Forelimb muscle (tissue), 1 donor: ENCODE measurements at regions not wholly inside any gene's neighbourhood (a gene's known extent, or its start where the extent isn't known, plus 50 kb on each side); places are given as distances from the start of the nearest gene placed in this dataset.
"Not testable (repeated sequence)": the region's sequence is repeated elsewhere in the genome, so short reads cannot be mapped to it uniquely, and the experiment has no call there.

Experiments
- DNase-seq: peaks from one replicate; pipeline ENCODE4 v3.0.0-alpha.2; 2013; ENCODE audit warnings: low read depth

DNA sequence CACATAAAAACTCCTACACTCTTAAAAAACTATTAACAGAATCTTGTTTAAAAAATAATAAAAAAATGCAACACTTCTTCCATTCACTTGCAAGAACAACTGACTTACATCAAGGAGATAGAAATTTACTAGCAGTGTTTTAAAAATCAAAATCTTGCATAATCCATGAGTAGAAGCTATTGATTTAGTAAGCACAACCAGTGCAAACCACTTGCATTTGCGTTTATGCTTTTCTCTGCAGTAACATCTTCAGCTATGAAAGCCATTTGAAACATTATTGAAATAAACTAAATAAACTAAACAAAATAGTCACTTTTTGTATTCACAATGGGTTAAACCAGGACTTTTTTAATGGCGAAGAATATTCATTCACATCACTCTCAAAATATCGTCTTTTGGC is 389.2 kb upstream of the EMCN start:
- no peak for DNase-seq

DNA sequence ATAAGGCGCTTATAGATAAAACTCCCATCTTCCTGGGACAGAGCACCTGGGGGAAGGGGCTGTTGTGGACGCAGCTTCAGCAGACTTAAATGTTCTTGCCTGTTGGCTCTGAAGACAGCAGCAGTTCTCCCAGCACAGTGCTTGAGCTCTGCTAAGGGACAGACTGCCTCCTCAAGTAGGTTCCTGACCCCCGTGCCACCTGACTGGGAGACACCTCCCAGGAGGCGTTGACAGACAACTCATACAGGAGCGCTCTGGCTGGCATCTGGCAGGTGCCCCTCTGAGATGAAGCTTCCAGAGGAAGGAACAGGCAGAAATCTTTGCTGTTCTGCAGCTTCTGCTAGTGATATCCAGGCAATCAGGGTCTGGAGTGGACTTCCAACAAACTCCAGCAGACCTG is 383.1 kb upstream of the EMCN start:
- not testable (repeated sequence) for DNase-seq

DNA sequence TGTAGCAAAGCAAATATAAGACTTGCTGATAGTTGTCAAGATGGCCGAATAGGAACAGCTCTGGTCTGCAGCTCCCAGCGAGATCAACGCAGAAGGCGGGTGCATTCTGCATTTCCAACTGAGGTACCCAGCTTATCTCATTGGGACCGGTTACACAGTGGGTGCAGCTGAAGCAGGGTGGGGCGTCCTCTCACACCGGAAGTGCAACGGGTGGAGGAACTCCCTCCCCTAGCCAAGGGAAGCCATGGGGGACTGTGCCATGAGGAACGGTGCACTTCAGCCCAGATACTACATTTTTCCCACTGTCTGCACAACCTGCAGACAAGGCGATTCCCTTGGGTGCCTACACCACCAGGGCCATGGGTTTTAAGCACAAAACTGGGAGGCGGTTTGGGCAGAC is 382.3 kb upstream of the EMCN start:
- no peak for DNase-seq

DNA sequence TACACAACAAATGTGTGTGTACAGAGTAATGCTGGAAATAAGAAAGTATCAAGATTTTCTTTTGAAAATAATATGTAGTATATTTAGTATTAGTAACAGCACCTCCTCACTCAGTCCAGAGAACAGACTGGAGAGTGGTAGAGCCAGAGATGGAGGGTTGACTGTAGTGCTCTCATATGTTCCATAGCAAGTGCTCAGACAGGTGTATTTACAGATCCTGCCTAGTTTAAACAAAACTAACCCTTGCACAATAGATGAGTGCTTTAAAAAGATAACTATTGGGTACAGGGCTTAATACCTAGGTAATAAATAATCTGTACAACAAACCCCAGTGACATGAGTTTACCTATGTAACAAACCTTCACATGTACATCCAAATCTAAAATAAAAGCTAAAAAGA is 381.0 kb upstream of the EMCN start:
- DNase-seq: no peak

DNA sequence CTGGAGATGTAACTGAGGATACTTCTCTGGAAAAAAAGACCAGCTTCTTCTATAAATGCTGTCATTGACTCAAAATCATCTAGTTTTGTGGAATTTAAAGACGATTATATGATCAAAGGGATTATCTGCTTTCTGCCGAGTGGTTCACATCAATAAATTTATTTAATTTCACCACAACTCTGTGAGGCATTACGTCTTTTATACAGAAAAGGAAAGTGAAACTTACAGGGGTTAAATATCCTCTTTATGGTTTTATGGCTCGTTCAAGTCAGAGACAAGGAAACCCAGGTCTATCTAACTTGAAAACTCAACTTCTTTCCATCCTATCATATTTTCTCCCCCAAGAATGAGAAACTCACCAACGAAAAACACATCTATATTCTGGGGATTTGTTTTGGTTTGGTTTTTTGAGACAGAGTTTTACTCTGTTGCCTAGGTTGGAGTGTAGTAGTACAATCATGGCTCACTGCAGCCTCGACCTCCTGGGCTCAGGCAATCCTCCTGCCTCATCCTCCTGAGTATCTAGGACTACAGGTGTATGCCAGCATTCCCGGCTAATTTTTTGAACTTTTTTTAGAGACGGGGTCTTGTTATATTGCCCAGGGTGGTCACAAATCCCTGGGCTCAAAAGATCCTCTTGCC is 377.9 kb upstream of the EMCN start:
- DNase-seq: no peak

DNA sequence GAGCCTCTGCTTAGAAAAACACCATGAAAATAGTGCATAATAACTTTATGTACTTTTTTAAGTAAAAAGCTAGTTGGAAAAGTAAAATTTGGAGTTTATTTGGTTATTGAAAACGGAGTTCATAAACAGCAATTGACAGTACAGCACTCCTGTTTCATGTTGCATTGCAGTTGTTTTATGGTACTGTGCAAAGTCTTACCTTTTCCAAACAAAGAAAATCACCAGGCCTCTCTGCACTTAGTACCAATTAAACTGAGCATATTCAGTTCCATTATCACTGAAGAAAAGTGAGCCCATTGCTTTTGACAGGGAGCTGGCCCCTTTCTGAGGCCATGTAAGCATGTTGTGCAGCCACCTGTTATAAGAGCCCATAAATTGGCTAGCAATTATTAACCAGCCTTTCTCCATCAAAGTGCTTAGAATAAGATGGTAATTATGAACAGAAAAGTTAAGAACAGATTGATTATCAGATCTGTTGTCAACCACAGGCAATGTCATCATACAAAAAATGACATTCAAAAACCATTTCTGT is 376.6 kb upstream of the EMCN start:
- no peak for DNase-seq

DNA sequence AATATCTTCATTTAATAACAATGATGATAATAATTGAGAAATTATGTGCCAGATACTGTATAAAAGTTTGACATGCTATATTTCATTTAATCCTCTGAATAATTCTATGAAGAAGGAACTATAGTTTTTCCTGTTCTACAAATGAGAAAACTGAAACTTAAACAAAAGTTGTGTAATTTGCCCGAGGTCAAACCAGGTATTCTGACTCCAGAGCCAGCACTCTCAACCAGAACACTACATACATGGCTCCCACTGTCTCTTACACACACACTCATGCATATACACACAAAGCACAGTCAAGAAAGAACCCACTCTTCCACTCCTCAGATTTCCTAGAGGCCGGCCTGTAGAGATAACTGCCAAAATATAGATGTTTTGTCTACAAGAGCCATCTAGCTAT is 374.0 kb upstream of the EMCN start:
- DNase-seq: no peak

DNA sequence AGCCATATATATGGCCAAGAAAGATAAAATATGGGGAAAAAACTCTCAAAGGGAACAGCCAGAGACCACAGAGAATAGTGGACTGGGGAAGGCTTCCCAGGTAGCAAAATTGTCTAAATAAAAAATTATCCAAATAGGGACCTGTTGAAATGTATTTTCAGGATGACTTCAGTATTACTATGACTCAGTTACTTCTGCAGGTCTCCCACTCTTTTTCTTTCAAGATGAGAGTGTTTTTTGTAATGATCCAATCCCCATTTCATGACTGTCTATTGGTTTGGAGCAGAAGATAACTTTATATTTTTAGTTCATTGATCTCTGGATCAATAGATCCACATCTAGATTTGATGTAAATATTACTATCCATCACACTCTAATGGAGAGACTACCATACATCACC is 372.1 kb upstream of the EMCN start:
- no peak for DNase-seq

DNA sequence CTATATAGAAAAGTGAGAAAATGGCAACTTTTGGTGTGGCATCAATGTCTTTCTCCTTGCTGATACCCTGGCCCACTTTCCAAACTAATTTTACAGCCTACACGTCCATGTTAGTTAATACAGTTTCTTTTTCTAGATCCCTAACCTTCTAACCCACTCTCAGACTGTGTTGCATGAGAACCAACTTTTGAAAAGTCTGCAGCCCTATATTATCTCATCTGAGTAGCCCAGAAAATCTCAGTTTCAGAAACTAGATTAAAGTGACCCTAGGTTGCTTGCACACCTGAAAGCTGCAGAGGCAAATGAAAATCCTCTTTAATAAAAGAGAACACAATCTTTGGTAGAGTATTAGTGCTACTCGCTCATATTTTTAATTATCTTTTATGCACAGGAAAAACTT is 371.6 kb upstream of the EMCN start:
- DNase-seq: no peak

DNA sequence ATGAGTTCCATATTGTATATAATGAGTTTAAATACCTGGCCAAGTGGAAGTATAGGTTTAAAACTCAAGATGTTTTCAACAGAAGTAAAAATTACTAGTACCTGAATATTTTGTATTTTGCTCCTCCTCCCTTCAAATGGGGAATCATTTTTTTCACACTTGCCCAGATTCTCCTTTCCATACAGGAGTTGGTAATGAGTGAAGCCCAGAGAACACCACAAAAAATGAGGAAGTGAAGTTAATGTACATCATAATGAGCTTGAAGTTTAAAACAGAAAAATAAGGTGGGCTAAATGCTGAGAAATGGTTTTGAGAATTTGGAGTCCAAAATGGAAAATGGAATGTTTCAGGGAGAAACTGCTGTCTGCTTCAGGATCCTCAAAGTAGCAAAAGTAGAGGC is 364.8 kb upstream of the EMCN start:
- no peak for DNase-seq

DNA sequence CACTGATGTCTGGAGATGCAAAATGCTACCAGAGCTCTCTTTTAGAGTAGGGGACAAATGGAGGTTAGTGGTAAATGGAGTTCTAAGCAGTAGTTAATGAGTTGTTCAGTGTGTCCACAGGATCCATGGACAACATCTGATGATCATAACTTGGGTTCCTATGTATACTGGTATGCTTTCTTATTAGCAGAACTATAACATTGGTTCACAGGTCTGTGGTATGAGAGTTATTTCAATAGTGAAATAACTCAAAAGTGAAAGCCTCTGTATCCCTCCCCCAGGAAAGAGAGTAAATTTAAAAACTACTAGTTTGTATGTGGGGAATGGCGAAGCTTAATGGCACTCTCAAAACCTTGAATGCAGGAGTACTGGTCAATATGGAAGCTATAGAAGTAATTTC is 363.5 kb upstream of the EMCN start:
- no peak for DNase-seq

DNA sequence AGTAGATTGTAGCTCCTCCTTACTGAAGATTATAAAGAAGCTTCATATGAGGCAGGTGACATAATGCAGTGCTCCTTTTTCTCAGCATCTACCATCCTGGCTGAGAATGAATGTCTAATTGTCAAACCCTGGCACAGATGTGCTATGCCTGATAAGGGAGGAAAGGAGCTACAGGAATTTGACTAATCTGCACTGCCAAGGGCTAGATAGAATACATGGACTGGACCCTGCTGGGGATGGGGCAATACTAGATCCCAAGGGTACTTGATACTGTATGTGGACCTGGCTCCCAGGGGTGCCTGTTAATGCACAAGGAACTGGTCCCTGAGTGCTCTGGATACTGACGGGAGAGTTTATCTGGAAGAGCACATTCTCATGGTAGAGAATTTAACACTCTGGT is 362.2 kb upstream of the EMCN start:
- no peak for DNase-seq

DNA sequence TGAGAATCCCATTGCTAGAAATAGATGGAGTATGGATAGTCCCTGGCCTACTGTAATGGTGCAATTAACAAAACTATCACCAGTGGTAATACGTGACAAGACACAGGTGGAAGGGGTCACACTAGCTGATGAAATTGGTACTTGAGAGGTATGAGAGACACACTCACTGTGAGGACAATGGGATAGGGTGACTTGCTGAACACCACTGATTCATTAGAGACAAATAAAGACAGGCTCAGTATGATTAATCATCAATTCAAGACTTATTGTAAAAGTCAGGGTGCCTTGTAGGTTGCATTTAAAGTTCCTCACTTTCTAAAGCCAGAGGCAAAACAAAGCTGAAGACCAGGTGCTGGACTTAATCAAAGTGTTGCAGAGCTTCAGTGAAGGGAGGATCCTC is 361.6 kb upstream of the EMCN start:
- no peak for DNase-seq

DNA sequence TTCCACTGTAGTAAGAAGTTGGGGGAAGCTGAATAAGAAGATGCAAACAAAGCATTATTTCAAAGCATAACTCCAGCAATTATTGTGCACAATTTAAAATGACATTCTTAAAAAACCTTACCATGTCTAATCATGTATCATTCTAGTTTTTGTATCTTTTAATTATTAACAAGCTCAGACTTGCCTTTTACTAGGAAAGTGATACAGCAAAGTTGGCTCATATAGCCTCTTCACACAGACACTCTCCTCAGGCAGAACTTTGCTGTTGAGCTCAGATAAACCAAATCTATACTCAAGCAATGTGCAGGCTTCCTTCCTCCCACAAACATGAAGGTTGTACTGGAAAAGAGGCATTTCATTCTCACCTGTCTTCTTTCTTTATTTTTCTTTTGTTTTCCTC is 358.7 kb upstream of the EMCN start:
- DNase-seq: no peak

DNA sequence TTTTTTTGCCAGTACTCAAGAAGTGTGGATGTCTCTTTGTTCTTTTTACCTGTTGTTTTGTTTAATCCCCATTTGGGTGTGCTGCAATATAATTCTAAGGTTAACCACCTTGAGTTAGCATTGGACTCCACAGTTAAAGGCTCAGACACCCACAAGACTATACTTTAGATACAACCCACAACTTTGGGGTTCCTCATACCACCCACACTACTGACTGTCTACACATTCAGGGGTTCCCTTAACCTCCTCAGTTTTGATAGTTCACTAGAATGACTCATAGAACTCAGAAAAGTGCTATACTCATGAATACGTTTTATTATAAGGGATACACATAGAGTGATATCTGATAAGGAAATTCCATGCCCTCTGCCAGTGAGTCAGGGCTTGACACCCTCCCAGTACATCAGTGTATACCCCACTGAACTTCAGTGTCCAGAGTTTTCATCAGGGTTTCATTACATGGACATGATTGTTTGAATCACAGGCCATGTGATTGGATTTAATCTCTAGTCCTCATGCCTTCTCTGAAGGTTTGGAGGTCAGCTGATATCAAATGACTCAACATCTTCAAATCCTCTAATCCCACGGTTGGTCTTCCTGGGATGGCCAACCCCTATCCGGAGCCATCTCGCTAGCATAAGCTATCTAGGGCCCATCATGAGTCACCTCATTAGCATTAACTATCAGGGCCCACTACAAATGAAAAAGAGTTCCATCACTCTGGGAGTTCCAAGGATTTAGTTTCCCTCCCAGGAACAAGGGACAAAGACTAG is 357.7 kb upstream of the EMCN start:
- DNase-seq: no peak

DNA sequence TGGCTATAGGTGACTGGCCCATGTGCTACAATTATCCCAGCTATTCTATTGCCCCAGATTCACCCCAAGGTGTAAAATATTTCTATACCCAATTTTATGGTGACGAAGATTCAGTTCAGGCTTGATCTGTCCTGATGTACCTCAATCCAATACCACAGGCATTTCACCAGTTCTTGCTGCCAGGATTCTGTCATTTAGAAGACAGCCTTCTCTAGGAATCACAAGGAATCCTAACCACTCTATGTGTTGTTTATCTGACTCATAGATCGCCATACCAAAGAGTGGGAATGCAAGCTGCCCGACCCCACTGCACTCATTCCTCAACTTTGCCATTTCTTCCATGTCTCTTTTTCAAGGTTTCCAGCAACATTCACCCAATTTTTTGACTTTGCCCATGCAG is 355.0 kb upstream of the EMCN start:
- no peak for DNase-seq

DNA sequence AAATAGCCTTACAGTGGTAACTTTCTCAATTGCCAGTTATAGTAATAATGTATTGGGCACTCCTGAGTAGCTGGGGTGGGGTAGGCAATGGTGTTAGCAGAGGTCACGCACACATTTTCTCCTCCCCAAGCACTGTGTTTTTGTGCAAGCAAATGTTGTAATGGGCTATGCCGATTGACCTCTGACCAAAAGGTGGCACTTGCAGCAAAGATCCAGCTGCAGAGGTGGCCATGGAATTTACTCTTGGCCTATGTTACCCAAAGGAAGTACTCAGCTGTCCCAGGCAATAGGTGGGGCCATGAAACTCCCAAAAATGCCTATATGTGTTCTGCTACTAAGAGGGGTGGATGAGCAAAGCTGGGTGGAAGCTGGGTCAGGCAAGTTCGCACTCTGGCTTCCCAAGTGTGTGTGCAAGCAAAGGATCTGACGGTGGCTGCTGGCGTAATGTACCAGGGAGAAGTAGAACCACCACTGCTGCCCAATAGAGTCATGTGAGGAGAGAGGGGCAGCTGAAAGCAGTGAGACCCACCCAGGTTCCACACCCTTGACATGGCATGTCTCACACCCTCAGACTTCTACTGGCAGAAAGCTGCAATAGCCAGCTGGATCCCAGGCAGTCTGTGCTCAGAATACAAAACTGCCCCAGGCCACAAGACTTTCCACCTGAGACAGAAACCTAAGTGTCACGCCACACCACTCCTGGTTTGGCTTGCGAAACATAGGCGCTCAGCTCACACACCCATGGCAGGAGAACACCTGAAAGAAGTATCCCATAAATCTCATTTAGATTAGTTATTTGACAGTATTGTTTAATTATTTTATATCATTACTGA is 353.3 kb upstream of the EMCN start:
- no peak for DNase-seq

DNA sequence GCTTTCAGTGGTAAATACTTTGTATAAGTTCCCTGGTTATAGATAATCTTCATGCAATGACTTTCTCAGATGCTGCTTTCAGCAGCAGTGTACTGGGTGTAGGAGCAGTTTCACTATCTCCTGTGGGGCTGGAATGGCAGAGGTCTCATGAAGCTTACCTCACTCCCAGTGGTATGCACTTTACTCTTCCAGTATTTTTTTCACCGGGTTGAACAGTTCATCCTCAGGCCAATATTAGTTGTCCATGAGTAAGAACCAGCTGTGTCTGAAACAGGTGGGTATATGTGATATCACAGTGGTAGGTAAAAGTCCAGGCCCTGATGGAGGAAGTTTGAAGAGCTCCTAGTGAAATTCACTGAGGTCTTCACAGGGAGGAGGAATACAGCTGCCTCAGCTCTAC is 351.5 kb upstream of the EMCN start:
- no peak for DNase-seq

DNA sequence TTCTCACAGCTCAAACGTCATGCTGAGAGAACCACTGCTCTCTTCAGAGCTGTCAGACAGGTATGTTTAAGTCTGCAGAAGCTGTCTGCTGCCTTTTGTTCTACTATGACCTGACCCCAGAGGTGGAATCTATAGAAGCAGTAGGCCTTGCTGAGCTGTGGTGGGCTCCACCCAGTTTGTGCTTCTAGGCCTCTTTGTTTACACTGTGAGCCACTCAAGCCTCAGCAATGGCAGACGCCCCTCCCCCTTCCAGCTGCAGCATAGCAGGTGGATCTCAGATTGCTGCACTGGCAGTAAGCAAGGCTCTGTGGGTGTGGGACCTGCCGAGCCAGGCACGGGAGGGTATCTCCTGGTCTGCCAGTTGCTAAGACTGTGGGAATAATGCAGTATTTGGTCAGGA is 350.5 kb upstream of the EMCN start:
- DNase-seq: not testable (repeated sequence)

DNA sequence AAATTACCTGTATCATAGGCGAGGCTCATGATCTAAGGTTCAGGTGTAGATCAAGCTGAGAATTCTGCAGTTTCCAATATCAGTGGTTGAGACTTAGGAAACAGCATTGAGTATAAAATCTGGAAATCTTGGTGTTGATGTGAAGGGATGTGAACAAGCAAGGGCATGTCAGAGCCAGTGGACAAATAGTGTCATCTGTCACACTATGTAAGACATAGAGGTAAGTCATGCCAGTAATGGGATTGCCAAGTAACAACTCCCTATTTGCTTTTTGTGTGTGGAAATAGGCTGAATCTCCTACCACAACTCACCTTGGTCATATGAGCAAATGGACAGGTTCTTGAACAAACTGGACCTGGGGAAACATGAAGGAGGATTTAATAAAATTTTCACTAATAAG is 334.5 kb upstream of the EMCN start:
- no peak for DNase-seq

DNA sequence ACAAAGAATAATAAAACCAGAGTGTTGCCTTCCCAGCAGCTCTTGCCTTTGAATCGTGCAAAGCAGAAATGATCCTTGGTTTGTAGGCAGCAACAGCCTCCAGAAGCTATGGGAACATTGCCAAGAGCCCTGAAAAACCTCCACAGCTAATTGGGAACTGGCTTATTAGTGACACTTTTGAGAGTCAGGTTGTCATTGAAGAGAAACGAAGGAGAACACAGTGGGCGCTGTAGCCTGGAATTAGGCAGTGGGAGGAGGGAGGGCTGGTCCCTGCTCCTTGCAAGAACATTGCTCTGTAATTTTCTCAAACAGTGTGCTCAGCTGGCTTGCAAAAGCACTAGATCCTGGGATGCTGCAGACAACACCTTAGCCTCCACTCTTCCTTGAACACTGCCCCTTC is 331.5 kb upstream of the EMCN start:
- no peak for DNase-seq

DNA sequence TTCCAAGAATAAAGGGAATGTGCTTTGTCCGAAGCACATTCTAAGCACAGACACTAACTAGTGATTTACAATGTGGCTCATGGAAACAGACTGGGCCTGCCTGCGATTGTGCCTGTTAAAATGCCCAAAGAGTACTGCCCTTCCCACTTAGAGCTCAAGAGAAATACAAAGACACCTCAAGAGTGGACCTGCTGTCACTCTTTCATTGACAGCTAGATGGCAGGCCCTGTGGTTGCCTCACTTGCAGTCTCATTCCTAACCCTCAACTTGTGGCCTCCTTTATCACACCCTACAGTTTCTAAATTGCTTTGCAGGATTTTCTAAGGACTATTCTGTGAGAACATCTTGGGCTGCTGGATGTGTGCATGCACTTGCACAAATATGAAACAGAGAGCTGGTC is 331.0 kb upstream of the EMCN start:
- DNase-seq: no peak

DNA sequence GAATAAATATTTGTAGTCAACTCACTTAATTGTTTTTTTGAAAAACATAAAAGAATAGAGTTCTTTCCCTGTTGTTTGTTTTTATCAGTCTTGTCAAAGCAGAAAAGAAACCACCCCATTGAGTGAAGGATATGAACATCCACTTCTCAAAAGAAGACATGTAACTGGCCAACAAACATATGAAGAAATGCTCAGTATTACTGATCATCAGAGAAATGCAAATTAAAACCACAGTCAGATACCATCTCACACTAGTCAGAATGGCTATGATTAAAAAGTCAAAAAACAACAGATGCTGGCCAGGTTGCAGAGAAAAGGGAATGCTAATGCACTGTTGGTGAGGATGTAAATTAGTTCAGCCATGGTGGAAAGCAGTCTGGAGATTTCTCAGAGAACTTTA is 326.1 kb upstream of the EMCN start:
- DNase-seq: no peak
